HEK293 (cell line): ENCODE measurements at regions not wholly inside any gene's neighbourhood (a gene's known extent, or its start where the extent isn't known, plus 50 kb on each side); places are given as distances from the start of the nearest gene placed in this dataset.
A peak's percentile ranks its signal among the peaks of the same experiment; 100 is the strongest.

ENCODE experiments used
- CTCF ChIA-PET: fragments of 350-600 bp; formaldehyde crosslinking; extraction: SDS; loops from one replicate; lab custom pipeline; 2021; ENCODE audit warnings: antibody characterized with exemption; lab: Yijun Ruan, JAX
- POLR2A ChIA-PET: fragments of 300-600 bp; formaldehyde crosslinking; extraction: SDS; loops from one replicate; lab custom pipeline; 2020; ENCODE audit warnings: antibody characterized with exemption, inconsistent platforms; lab: Yijun Ruan, JAX
- H3K27ac ChIP-seq: fragments of 200-500 bp; sonication (Bioruptor generic); 2 replicates; pipeline ENCODE4 v1.5.1; 2014; ENCODE audit warnings: low read depth, low read length, control low read depth, inconsistent platforms; ENCODE audit errors: extremely low read depth
- H3K36me3 ChIP-seq, 2 experiments: fragments of 200-500 bp in 1 of 2; sonication (Bioruptor generic) in 1 of 2; 1 replicate in 1 of 2; 2 replicates in 1 of 2; pipeline ENCODE4 v1.5.1; 2014 to 2017; ENCODE audit warnings: inconsistent platforms in 2 of 2, low read length in 2 of 2; ENCODE audit not compliant: control insufficient read depth in 2 of 2, insufficient read depth in 1 of 2
- H3K4me1 ChIP-seq: fragments of 200-500 bp; sonication (Bioruptor generic); 2 replicates; pipeline ENCODE4 v1.5.1; 2014; ENCODE audit warnings: mild to moderate bottlenecking, low read length, inconsistent platforms; ENCODE audit not compliant: control insufficient read depth, insufficient read depth
- H3K4me3 ChIP-seq: 2 replicates; pipeline ENCODE4 v1.5.1; 2011; ENCODE audit warnings: low read depth, mild to moderate bottlenecking, control low read depth, low read length, moderate library complexity
- H3K9me3 ChIP-seq: fragments of 200-500 bp; sonication (Bioruptor generic); 2 replicates; pipeline ENCODE4 v1.5.1; 2014; ENCODE audit warnings: low read depth, low read length, inconsistent platforms; ENCODE audit not compliant: control insufficient read depth, insufficient read depth
- GFI1B ChIP-seq: fragments of 450-650 bp; formaldehyde crosslinking; IDR thresholded peaks from 2 replicates; pipeline ENCODE4 v1.5.1; 2016; ENCODE audit warnings: missing biosample characterization, missing genetic modification characterization
- HOXC10 ChIP-seq: sonication (generic); formaldehyde crosslinking; IDR thresholded peaks from 2 replicates; pipeline ENCODE4 v1.8.1; 2023; ENCODE audit warnings: mild to moderate bottlenecking, missing genetic modification reagents
- KLF7 ChIP-seq: fragments of 450-650 bp; formaldehyde crosslinking; IDR thresholded peaks from 2 replicates; pipeline ENCODE4 v1.5.1; 2016; ENCODE audit warnings: missing biosample characterization, missing genetic modification characterization, borderline replicate concordance
- MEIS1 ChIP-seq: sonication (generic); formaldehyde crosslinking; IDR thresholded peaks from 2 replicates; pipeline ENCODE4 v1.8.1; 2022; ENCODE audit warnings: missing genetic modification reagents, mild to moderate bottlenecking, borderline replicate concordance
- SETDB1 ChIP-seq: IDR thresholded peaks from one replicate; pipeline ENCODE4 v1.6.1; 2017; ENCODE audit warnings: mild to moderate bottlenecking, low read length, moderate library complexity, mixed read lengths; ENCODE audit not compliant: insufficient read length
- SP2 ChIP-seq: fragments of 450-650 bp; formaldehyde crosslinking; IDR thresholded peaks from 2 replicates; pipeline ENCODE4 v1.5.1; 2016; ENCODE audit warnings: missing biosample characterization, missing genetic modification characterization
- YY2 ChIP-seq: fragments of 450-650 bp; formaldehyde crosslinking; IDR thresholded peaks from 2 replicates; pipeline ENCODE4 v1.5.1; 2016; ENCODE audit warnings: missing biosample characterization, missing genetic modification characterization
- ZBTB8A ChIP-seq: fragments of 450-650 bp; formaldehyde crosslinking; IDR thresholded peaks from 2 replicates; pipeline ENCODE4 v1.5.1; 2016; ENCODE audit warnings: missing biosample characterization, missing genetic modification characterization
- ZNF133 ChIP-seq: fragments of 450-650 bp; formaldehyde crosslinking; IDR thresholded peaks from 2 replicates; pipeline ENCODE4 v1.5.1; 2016; ENCODE audit warnings: missing biosample characterization, missing genetic modification characterization
- ZNF239 ChIP-seq: fragments of 450-650 bp; formaldehyde crosslinking; IDR thresholded peaks from 2 replicates; pipeline ENCODE4 v1.5.1; 2016; ENCODE audit warnings: missing biosample characterization, missing genetic modification characterization
- ZNF266 ChIP-seq: fragments of 450-650 bp; formaldehyde crosslinking; IDR thresholded peaks from 2 replicates; pipeline ENCODE4 v1.5.1; 2016; ENCODE audit warnings: missing biosample characterization, missing genetic modification characterization, low read depth
- ZNF335 ChIP-seq: fragments of 450-650 bp; formaldehyde crosslinking; conservative IDR thresholded peaks from 2 replicates; pipeline ENCODE4 v1.5.1; 2016; ENCODE audit warnings: missing biosample characterization, missing genetic modification characterization
- ZNF433 ChIP-seq: fragments of 450-650 bp; formaldehyde crosslinking; IDR thresholded peaks from 2 replicates; pipeline ENCODE4 v1.5.1; 2016; ENCODE audit warnings: missing biosample characterization, missing genetic modification characterization, low read depth
- ZNF488 ChIP-seq: fragments of 450-650 bp; formaldehyde crosslinking; IDR thresholded peaks from 2 replicates; pipeline ENCODE4 v1.5.1; 2016; ENCODE audit warnings: missing biosample characterization, missing genetic modification characterization
- ZNF670 ChIP-seq: fragments of 450-650 bp; formaldehyde crosslinking; IDR thresholded peaks from 2 replicates; pipeline ENCODE4 v1.5.1; 2016; ENCODE audit warnings: missing biosample characterization, missing genetic modification characterization, low read depth
- ZNF707 ChIP-seq: fragments of 450-650 bp; formaldehyde crosslinking; IDR thresholded peaks from 2 replicates; pipeline ENCODE4 v1.5.1; 2016; ENCODE audit warnings: missing biosample characterization, missing genetic modification characterization
- ZNF830 ChIP-seq: fragments of 450-650 bp; IDR thresholded peaks from 2 replicates; pipeline ENCODE4 v1.5.0; 2018; ENCODE audit warnings: missing biosample characterization, missing genetic modification characterization, low read depth, mild to moderate bottlenecking, moderate library complexity
- TF ChIP-seq, protein P1 (sequence below): fragments of 450-650 bp; formaldehyde crosslinking; IDR thresholded peaks from 2 replicates; pipeline ENCODE4 v1.5.1; 2016; ENCODE audit warnings: missing biosample characterization, missing genetic modification characterization
- TF ChIP-seq, protein P2 (sequence below): fragments of 450-650 bp; IDR thresholded peaks from 2 replicates; pipeline ENCODE4 v1.5.1; 2018; ENCODE audit warnings: missing biosample characterization, missing genetic modification characterization
- TF ChIP-seq, protein P3 (sequence below): fragments of 450-650 bp; formaldehyde crosslinking; IDR thresholded peaks from 2 replicates; pipeline ENCODE4 v1.5.0; 2017; ENCODE audit warnings: missing biosample characterization, missing genetic modification characterization, borderline replicate concordance

- ChIA-PET CTCF (interaction anchor here (0.6 to 0.7 kb wide), 3 partner anchors 16 to 689 kb away, joined by 3 to 4 read pairs (median 3); no protein-coding TSS in a partner anchor), POLR2A (no interaction called here)
- no peaks in the 10 kb centered on the region for H3K36me3 ChIP-seq
- H3K4me1 ChIP-seq = no peaks in the 10 kb centered on the region
- TF ChIP-seq SETDB1 = peak; percentile 59
- TF ChIP-seq YY2 = no peak
- no peak overlapping the region for H3K27ac ChIP-seq
- no peaks in the 10 kb centered on the region for H3K9me3 ChIP-seq
- no peak overlapping the region for H3K4me3 ChIP-seq
Measured at GRCh38 chr2:64390586-64390985, 63.4 kb upstream of the LGALSL start.

DNA sequence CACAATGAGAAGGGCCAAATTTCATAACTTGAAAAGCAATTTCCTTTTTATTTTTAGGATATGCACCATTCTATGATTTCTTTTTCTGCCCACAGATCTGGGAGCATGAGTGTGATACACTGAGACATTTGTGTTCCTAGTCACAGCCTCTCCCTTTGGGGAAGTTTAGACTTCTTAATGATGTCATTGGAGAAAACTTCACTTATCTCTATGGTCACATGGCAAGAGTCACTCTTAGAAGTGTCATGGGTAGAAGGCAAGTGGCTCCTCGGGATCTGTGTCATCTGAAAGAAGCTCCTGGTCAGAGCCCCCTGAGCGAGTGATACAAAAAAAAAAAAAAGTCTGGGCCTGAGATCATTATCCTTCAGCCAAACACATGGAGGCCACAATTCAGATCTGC lies 62.5 kb upstream of the LGALSL start:
- Histone ChIP-seq H3K36me3 (no peaks in the 10 kb centered on the region), H3K9me3 (no peaks in the 10 kb centered on the region), H3K27ac (no peak overlapping the region), H3K4me3 (no peak overlapping the region)
- POLR2A ChIA-PET = interaction anchor here (0.9 kb wide), 1 partner anchor 262 kb away, joined by 3 read pairs; the partner anchor contains the start of gene SERTAD2
- TF ChIP-seq, protein P1, sequence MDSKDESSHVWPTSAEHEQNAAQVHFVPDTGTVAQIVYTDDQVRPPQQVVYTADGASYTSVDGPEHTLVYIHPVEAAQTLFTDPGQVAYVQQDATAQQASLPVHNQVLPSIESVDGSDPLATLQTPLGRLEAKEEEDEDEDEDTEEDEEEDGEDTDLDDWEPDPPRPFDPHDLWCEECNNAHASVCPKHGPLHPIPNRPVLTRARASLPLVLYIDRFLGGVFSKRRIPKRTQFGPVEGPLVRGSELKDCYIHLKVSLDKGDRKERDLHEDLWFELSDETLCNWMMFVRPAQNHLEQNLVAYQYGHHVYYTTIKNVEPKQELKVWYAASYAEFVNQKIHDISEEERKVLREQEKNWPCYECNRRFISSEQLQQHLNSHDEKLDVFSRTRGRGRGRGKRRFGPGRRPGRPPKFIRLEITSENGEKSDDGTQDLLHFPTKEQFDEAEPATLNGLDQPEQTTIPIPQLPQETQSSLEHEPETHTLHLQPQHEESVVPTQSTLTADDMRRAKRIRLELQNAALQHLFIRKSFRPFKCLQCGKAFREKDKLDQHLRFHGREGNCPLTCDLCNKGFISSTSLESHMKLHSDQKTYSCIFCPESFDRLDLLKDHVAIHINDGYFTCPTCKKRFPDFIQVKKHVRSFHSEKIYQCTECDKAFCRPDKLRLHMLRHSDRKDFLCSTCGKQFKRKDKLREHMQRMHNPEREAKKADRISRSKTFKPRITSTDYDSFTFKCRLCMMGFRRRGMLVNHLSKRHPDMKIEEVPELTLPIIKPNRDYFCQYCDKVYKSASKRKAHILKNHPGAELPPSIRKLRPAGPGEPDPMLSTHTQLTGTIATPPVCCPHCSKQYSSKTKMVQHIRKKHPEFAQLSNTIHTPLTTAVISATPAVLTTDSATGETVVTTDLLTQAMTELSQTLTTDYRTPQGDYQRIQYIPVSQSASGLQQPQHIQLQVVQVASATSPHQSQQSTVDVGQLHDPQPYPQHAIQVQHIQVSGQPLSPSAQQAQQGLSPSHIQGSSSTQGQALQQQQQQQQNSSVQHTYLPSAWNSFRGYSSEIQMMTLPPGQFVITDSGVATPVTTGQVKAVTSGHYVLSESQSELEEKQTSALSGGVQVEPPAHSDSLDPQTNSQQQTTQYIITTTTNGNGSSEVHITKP (tag by site-specific recombination) = no peak
- TF ChIP-seq ZNF830 (tag by site-specific recombination) (no peak), ZNF239 (tag by site-specific recombination) (no peak), ZNF670 (no peak), KLF7 (tag by site-specific recombination) (no peak), ZNF707 (tag by site-specific recombination) (no peak), HOXC10 (no peak), ZNF133 (tag by site-specific recombination) (no peak), ZNF488 (no peak), GFI1B (no peak), ZNF433 (tag by site-specific recombination) (no peak), SP2 (tag by site-specific recombination) (no peak), ZNF266 (tag by site-specific recombination) (no peak), SETDB1 (no peak), ZNF335 (no peak), ZBTB8A (tag by site-specific recombination) (no peak), MEIS1 (CRISPR knock-in tag) (no peak)
- TF ChIP-seq, protein P2, sequence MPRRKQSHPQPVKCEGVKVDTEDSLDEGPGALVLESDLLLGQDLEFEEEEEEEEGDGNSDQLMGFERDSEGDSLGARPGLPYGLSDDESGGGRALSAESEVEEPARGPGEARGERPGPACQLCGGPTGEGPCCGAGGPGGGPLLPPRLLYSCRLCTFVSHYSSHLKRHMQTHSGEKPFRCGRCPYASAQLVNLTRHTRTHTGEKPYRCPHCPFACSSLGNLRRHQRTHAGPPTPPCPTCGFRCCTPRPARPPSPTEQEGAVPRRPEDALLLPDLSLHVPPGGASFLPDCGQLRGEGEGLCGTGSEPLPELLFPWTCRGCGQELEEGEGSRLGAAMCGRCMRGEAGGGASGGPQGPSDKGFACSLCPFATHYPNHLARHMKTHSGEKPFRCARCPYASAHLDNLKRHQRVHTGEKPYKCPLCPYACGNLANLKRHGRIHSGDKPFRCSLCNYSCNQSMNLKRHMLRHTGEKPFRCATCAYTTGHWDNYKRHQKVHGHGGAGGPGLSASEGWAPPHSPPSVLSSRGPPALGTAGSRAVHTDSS = no peak
- TF ChIP-seq, protein P3, sequence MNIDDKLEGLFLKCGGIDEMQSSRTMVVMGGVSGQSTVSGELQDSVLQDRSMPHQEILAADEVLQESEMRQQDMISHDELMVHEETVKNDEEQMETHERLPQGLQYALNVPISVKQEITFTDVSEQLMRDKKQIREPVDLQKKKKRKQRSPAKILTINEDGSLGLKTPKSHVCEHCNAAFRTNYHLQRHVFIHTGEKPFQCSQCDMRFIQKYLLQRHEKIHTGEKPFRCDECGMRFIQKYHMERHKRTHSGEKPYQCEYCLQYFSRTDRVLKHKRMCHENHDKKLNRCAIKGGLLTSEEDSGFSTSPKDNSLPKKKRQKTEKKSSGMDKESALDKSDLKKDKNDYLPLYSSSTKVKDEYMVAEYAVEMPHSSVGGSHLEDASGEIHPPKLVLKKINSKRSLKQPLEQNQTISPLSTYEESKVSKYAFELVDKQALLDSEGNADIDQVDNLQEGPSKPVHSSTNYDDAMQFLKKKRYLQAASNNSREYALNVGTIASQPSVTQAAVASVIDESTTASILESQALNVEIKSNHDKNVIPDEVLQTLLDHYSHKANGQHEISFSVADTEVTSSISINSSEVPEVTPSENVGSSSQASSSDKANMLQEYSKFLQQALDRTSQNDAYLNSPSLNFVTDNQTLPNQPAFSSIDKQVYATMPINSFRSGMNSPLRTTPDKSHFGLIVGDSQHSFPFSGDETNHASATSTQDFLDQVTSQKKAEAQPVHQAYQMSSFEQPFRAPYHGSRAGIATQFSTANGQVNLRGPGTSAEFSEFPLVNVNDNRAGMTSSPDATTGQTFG (tag by site-specific recombination) = no peak
- TF ChIP-seq, all 188 proteins: peak for 0
- H3K4me1 ChIP-seq = no peaks in the 10 kb centered on the region
- CTCF ChIA-PET = interaction anchor here (0.9 kb wide), 1 partner anchor 61 kb away, joined by 4 read pairs; no protein-coding TSS in a partner anchor
